Muscle of back (tissue), 3 donors: ENCODE measurements at regions not wholly inside any gene's neighbourhood (a gene's known extent, or its start where the extent isn't known, plus 50 kb on each side); places are given as distances from the start of the nearest gene placed in this dataset.
A peak's percentile ranks its signal among the peaks of the same experiment; 100 is the strongest.

Experiments
- DNase-seq, 3 donors: peaks; one replicate each; pipeline versions ENCODE4 v3.0.0 to v3.0.0-alpha.2; 2013

- DNase-seq, result peak; percentile 56 to 86 (median 74)
These were observed 279.8 kb downstream of the TNS1 start for GRCh38 chr2:217722883-217723472.

- DNase-seq, result no peak
These were observed 285.1 kb downstream of the TNS1 start for GRCh38 chr2:217717646-217718045.

DNA sequence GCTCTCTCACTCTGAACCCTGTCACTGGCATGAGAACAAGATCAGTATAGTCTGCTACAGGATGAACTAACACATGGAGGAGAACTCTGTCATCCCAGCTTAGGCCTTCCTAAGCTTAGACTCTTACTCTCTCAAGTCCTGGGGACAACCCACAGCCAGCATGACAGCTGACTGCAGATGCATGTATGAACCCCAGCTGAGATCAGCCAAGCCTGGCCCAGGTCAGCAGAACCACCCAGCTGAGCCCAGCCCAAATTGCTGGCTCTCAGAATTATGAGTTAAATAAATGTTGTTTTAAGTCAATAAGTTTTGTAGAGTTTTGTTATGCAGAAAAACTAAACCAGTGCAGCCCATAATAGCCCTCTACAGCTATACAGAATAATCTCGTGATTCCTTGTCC is 287.3 kb downstream of the TNS1 start:
- no peak for DNase-seq

DNA sequence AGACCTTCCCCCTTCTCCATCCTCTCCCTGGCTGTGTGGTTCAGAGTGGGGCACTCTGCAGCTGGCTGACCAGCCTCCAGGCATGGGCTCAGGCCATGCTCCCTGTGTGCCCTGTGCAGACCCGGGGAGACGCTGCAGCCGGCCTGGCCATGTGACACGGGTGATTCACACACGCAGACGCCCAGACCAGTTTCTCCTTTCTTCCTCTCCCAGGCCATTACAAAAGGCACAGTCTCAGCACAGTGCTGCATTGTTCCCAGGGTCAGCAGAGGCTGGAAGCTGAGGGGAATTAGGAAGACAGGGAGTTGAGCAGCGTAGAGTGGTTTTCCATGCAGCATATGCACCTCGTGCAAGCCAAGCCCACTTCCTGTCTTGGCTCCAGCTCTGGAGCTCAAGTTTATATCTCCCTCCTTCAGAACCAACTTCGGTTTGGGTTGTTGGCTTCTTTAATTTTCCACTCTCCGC is 288.5 kb downstream of the TNS1 start:
- DNase-seq, result peak in 2 of 3 donors; percentile 56 to 82

GRCh38 chr2:217713395-217714286 is 289.2 kb downstream of the TNS1 start:
- DNase-seq, result peak; percentile 63 to 93 (median 87)

- DNase-seq, result no peak
These were observed 290.4 kb downstream of the TNS1 start for GRCh38 chr2:217712431-217712830.

DNA sequence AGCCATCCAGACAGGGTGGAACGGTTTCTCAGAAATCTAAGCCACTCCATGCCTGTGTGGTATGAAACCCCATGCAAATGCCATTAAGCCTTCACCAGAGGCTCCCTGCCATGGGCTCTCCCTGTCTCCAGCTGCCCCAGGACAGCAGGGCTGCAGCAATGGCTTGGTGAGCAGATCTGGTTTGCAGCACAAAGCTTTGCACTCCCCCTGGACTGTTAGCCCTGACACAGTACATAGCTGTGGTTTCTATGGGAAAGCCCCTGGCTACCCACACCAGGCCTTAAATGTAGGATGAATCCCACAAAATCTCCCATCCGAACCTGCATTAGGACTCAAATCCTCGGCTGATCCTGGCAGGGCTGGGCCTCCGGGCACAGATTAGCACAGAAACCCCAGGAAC is 291.6 kb downstream of the TNS1 start:
- peak in 1 of 3 donors; percentile 59 for DNase-seq

- no peak for DNase-seq
These were observed 292.5 kb downstream of the TNS1 start for GRCh38 chr2:217710211-217710765.

- DNase-seq, result peak in 2 of 3 donors; percentile 35 to 68
These were observed 293.2 kb downstream of the TNS1 start for GRCh38 chr2:217709478-217710210.

DNA sequence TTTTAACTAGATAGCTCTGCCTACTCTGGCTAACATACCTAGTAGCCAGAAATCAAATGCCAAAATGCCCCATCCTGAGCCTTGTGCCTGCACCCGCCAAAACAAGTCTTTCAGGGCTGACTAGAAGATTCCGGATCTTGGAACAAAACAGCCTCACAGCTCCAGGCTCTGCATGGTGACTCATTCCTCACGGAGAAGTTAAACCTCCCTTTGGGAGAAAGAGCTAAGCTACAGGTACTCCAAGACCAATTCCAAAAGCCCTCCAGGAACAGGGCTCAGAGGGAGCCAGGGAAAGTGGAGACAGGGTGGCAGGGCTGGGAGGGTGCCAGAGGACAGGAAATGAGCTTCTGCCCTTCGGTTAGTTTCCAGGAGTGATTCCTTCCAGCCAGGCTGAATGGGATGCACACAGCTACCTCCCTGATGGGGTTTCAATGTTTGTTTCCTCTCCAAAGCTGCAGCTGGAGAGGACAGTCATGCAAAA is 295.6 kb downstream of the TNS1 start:
- peak in 2 of 3 donors; percentile 55 to 88 for DNase-seq

GRCh38 chr2:217706513-217706912 is 296.3 kb downstream of the TNS1 start:
- no peak for DNase-seq

DNA sequence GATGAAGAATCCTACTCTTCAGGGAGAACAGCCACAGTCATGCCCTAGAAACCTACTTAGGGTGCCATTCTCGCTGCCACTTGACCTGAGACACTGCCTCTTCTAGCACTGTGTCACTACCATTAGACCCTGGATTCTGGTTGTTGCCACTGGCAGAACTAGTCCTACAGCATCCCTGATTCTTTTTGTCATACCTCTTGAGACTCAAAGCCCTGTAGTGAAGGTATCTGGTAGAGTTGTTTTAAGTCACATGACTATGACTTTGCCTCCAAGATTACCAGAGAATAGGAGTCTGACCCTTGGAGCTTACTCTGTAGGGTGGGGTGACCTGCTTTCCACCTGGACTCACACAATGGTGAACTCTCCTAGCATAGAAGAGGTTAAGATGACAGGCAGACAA is 296.7 kb downstream of the TNS1 start:
- DNase-seq, result no peak

DNA sequence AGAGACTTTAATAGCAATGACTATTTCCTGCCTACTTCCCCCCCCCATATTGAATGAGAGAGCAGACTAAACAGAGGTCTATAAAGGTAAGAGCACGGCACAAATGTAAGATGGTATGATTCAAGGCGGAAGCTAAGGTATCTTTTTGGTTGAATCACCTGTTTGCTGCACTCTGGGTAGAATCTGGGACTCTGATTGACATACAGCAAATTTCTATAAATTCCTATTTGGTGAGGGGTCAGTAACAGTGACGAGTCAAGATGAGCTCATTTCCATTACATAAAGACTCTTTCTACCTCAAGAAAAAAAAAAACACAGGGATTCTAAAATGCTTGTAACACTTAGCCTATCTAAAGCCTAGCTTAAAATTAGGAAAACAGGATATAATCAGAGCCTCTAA is 297.3 kb downstream of the TNS1 start:
- no peak for DNase-seq

DNA sequence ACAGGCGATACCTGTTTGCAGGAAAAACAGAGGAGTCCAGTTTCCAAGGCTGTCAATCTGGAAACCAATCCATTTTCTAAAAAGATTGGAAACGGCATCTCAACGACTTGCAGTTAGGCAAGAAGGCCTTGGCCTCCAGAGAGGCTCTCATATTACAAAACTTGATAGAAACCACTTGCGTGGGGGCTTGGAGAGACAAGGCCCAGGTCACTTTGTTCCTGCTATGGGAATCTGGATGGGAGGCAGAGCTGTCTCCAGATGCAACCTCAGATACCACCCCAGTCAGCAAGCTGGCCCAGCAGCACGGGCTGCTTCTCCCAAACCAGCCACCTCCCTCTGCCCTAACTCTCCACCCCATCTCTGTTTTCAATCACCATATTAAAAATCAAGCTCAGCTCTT is 298.8 kb downstream of the TNS1 start:
- DNase-seq, result no peak

DNA sequence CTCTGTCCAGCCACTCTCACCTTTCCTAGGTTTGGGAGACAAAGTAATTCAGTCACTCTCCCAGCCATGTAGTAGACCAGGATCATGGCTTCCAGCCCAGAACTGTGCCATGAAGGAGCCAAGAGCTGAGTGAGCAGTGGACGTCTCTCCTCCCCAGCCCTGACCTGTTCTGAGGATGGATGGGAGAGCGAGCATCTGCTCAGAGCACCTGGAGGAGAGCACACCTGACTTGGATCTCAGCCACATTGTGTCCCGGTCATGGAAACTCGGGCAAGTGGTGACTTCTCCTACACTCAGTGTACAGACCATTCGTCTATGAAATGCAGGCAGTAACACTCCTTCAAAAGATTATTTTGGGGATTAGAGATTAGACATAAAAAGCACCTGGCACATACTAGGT is 299.7 kb downstream of the TNS1 start:
- DNase-seq, result no peak

GRCh38 chr2:217701622-217702021 is 301.2 kb downstream of the TNS1 start:
- no peak for DNase-seq

GRCh38 chr2:217698691-217699090 is 304.1 kb downstream of the TNS1 start:
- no peak for DNase-seq

DNA sequence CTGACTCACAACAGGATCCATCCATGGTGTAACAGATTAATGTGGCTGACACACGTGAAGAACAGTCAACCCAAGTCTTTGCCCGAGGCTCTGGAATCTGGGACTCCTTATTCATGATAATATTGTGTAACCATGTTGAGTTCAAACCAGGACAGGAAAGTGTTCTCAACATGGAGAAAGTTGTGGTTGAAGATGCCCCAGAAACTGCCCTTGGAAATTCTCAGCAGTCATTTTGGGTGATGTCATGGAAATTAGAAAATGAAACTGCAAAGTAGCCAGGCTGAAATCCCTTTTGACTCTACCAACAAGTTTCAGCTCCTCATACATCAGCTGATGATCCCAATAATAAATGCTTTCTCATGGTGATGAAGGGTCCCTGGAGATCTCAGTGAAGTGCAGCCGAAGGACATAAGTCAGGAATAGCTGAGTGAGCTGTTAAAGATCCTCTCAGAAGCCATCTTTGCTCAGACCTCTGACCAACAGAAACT is 307.7 kb downstream of the TNS1 start:
- DNase-seq, result peak in 1 of 3 donors; percentile 81

GRCh38 chr2:217694291-217694690 is 308.5 kb downstream of the TNS1 start:
- DNase-seq, result no peak

- no peak for DNase-seq
These were observed 309.4 kb downstream of the TNS1 start for GRCh38 chr2:217693363-217693762.

- DNase-seq, result peak in 2 of 3 donors; percentile 55 to 57
These were observed 310.7 kb downstream of the TNS1 start for GRCh38 chr2:217691920-217692666.
